Stomach (tissue), 8 donors: ENCODE measurements at regions not wholly inside any gene's neighbourhood (a gene's known extent, or its start where the extent isn't known, plus 50 kb on each side); places are given as distances from the start of the nearest gene placed in this dataset.

ENCODE experiments used
- DNase-seq, 2 donors: peaks; one replicate each; pipeline versions ENCODE4 v3.0.0 to v3.0.0-alpha.2; 2013 to 2019
- H3K27ac ChIP-seq, 5 donors: fragments of 200-600 bp in 4 of 5; sonication (generic) in 4 of 5; one replicate each; pipeline ENCODE4 v1.5.1; 2013 to 2019; ENCODE audit warnings: mild to moderate bottlenecking in 1 of 5, moderate library complexity in 1 of 5
- H3K27me3 ChIP-seq, 3 donors: fragments of 200-600 bp; sonication (generic); one replicate each; pipeline ENCODE4 v1.5.1; 2017 to 2019; ENCODE audit warnings: mixed run types in 1 of 3
- H3K36me3 ChIP-seq, 4 donors: fragments of 200-600 bp; sonication (generic); 1 replicate in 3 of 4; 2 replicates in 1 of 4; pipeline ENCODE4 v1.5.1; 2016 to 2019
- H3K4me1 ChIP-seq, 4 donors: fragments of 200-600 bp; sonication (generic); one replicate each; pipeline ENCODE4 v1.5.1; 2016 to 2019
- H3K4me3 ChIP-seq, 4 donors: fragments of 200-600 bp; sonication (generic) in 3 of 4; one replicate each; pipeline ENCODE4 v1.5.1; 2016 to 2019; ENCODE audit warnings: mild to moderate bottlenecking in 1 of 4
- H3K9me3 ChIP-seq, 4 donors: fragments of 200-600 bp; sonication (generic); one replicate each; pipeline ENCODE4 v1.5.1; 2016 to 2019
- EP300 ChIP-seq: sonication (generic); formaldehyde crosslinking; IDR thresholded peaks from one replicate; pipeline ENCODE4 v1.6.1; 2017; ENCODE audit warnings: antibody characterized with exemption
- POLR2A ChIP-seq, 4 donors: fragments of 450-650 bp; IDR thresholded peaks; one replicate each; pipeline ENCODE4 v1.6.1; 2016; ENCODE audit warnings: antibody characterized with exemption in 4 of 4, control low read depth in 2 of 4, mild to moderate bottlenecking in 1 of 4, moderate library complexity in 1 of 4
- POLR2AphosphoS5 ChIP-seq, 3 donors: sonication (generic); formaldehyde crosslinking; IDR thresholded peaks; one replicate each; pipeline ENCODE4 v1.6.1; 2016; ENCODE audit warnings: antibody characterized with exemption in 3 of 3
- WGBS, 5 donors: extraction: QIAGEN DNeasy Blood & Tissue Kit in 3 of 5; methylation state at CpG; one replicate each; pipeline versions ENCODE4 v1.1.5 to v1.1.7; 2013 to 2018; 5-methylcytosine and 5-hydroxymethylcytosine counted together
- intact Hi-C: fragments of 100-400 bp; cut with DNase I; formaldehyde crosslinking; loops from one replicate; pipeline ENCODE4 v1.15.1; 2023; ENCODE audit warnings: low total_unique reads
- TF ChIP-seq, protein P1 (sequence below), 7 experiments: fragments of 450-650 bp in 4 of 7; fragments of 200-600 bp in 3 of 7; sonication (generic) in 3 of 7; IDR thresholded peaks; one replicate each; pipeline ENCODE4 v1.5.1; 2016 to 2019; ENCODE audit warnings: antibody characterized with exemption in 7 of 7, control low read depth in 2 of 7, mild to moderate bottlenecking in 1 of 7
- donor health status: healthy with polysubstance abuse.
- donor health status: Bipolar disorder and iron deficiency.
- donor health status: healthy.

GRCh38 chr12:115147916-115148315 lies 463.9 kb upstream of the TBX3 start:
- H3K9me3 ChIP-seq: no peaks in the 10 kb centered on the region
- intact Hi-C loops: no loop called here
- WGBS, 5 donors: 37 to 66% (median 55%) methylated on average over 2 of the region's 2 CpGs
- TF ChIP-seq POLR2A (IDR thresholded peaks at IDR 0.05): no peak
- no peak for TF ChIP-seq EP300
- TF ChIP-seq POLR2AphosphoS5 (IDR thresholded peaks at IDR 0.05): no peak
- TF ChIP-seq, protein P1, sequence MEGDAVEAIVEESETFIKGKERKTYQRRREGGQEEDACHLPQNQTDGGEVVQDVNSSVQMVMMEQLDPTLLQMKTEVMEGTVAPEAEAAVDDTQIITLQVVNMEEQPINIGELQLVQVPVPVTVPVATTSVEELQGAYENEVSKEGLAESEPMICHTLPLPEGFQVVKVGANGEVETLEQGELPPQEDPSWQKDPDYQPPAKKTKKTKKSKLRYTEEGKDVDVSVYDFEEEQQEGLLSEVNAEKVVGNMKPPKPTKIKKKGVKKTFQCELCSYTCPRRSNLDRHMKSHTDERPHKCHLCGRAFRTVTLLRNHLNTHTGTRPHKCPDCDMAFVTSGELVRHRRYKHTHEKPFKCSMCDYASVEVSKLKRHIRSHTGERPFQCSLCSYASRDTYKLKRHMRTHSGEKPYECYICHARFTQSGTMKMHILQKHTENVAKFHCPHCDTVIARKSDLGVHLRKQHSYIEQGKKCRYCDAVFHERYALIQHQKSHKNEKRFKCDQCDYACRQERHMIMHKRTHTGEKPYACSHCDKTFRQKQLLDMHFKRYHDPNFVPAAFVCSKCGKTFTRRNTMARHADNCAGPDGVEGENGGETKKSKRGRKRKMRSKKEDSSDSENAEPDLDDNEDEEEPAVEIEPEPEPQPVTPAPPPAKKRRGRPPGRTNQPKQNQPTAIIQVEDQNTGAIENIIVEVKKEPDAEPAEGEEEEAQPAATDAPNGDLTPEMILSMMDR (IDR thresholded peaks at IDR 0.05): no peak
- no peak overlapping the region for H3K27ac ChIP-seq
- no peaks in the 10 kb centered on the region for H3K36me3 ChIP-seq
- no peak for DNase-seq
- no peak overlapping the region for H3K4me3 ChIP-seq
- H3K27me3 ChIP-seq: no peaks in the 10 kb centered on the region
- H3K4me1 ChIP-seq: no peaks in the 10 kb centered on the region

GRCh38 chr12:115146453-115146852 lies 462.5 kb upstream of the TBX3 start:
- no peaks in the 10 kb centered on the region for H3K27me3 ChIP-seq
- no peaks in the 10 kb centered on the region for H3K4me1 ChIP-seq
- DNase-seq: no peak
- intact Hi-C loops: no loop called here
- no peak overlapping the region for H3K27ac ChIP-seq
- WGBS, 5 donors: 84 to 100% (median 92%) methylated on average over 2 of the region's 2 CpGs
- no peaks in the 10 kb centered on the region for H3K36me3 ChIP-seq
- no peak overlapping the region for H3K4me3 ChIP-seq
- H3K9me3 ChIP-seq: no peaks in the 10 kb centered on the region
- TF ChIP-seq, protein P1 (IDR thresholded peaks at IDR 0.05): no peak
- no peak for TF ChIP-seq EP300
- no peak for TF ChIP-seq POLR2A (IDR thresholded peaks at IDR 0.05)
- TF ChIP-seq POLR2AphosphoS5 (IDR thresholded peaks at IDR 0.05): no peak

DNA sequence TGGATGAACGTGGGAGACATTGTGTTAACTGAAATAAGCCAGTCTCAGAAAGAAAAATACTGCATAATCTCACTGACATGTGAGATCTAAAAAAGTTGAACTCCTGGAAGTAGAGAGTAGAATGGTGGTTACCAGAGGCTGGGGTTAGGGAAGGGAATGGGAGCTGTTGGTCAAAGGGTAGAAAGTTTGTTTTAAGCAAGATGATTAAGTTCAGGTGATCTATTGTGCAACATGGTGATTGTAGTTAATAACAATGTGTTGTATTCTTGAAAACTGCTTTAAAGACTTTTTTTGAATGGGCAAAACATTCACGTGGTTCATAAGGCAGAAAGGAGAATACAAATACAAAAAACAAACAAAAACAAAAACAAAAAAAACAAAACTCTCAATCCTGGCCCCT lies 460.4 kb upstream of the TBX3 start:
- intact Hi-C loops: no loop called here
- DNase-seq: no peak
- Histone ChIP-seq H3K4me3 (no peak overlapping the region), H3K27ac (no peak overlapping the region), H3K36me3 (no peaks in the 10 kb centered on the region), H3K27me3 (no peaks in the 10 kb centered on the region), H3K4me1 (no peaks in the 10 kb centered on the region), H3K9me3 (no peaks in the 10 kb centered on the region)
- no peak for TF ChIP-seq POLR2A (IDR thresholded peaks at IDR 0.05)
- TF ChIP-seq POLR2AphosphoS5 (IDR thresholded peaks at IDR 0.05): no peak
- TF ChIP-seq EP300: no peak
- TF ChIP-seq, protein P1 (IDR thresholded peaks at IDR 0.05): no peak
- 51 to 73% (median 70%) methylated on average over 2 of the region's 2 CpGs for whole genome bisulfite sequencing, 5 donors

DNA sequence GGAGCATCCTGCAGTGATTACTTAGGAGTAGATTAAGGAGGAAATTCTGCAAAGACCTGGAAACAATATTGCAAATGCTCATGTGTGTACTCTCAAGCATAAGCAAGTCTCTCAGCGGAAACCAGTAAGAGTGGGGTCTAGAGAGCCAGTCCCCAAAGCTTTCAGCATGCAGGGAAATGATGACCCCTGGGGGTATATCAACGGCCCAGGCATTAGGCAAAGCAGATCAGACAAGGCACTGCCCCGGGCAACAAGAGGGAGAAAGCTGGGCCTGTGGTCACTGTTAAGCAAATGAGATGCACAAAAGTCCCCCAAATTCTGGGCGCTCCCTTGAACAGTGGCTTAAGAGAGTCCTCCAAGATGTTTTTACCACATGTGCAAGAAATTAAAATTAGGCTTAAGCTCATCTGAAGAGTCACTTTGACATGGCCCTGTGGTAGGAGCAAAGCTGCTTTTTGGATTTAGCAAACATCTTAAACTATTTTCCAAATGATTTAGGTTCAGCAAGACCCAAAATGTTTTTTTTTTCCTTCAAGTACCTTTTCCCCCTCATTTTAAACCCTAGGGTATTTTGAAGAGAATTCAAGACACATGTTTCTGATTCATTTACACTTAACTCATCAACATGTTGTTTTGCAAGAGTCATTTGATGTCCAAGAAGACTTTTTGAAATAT lies 457.1 kb upstream of the TBX3 start:
- intact Hi-C loops: no loop called here

More for the DNA sequence above, 457.1 kb upstream of the TBX3 start:
- Histone ChIP-seq H3K27me3 (no peaks in the 10 kb centered on the region), H3K4me1 (peaks cover 0 to under 1% (median 0%) of the 10 kb centered on the region in 4 donors), H3K36me3 (no peaks in the 10 kb centered on the region), H3K9me3 (no peaks in the 10 kb centered on the region), H3K4me3 (no peak overlapping the region), H3K27ac (no peak overlapping the region)
- WGBS, 5 donors: 76 to 90% (median 79%) methylated on average over 4 of the region's 4 CpGs
- TF ChIP-seq, protein P1 (IDR thresholded peaks at IDR 0.05): no peak
- TF ChIP-seq POLR2AphosphoS5 (IDR thresholded peaks at IDR 0.05) (no peak), POLR2A (IDR thresholded peaks at IDR 0.05) (no peak), EP300 (no peak)
- no peak for DNase-seq
